Fibroblast of peridontal ligament (primary cell): ENCODE measurements at regions not wholly inside any gene's neighbourhood (a gene's known extent, or its start where the extent isn't known, plus 50 kb on each side); places are given as distances from the start of the nearest gene placed in this dataset.

Experiments used
- DNase-seq: peaks from one replicate; pipeline ENCODE4 v3.0.0-alpha.2; 2010; ENCODE audit errors: extremely low read depth

GRCh38 chr10:125399289-125399688, 238.9 kb upstream of the CTBP2 start:
- no peak for DNase-seq

- no peak for DNase-seq
Observed at GRCh38 chr10:125398270-125398669, 237.9 kb upstream of the CTBP2 start.

GRCh38 chr10:125397608-125398007, 237.2 kb upstream of the CTBP2 start:
- no peak for DNase-seq

GRCh38 chr10:125396676-125397075, 236.3 kb upstream of the CTBP2 start:
- peak; percentile 63 for DNase-seq

GRCh38 chr10:125392609-125393008, 232.2 kb upstream of the CTBP2 start:
- DNase-seq, result no peak

GRCh38 chr10:125392154-125392553, 231.8 kb upstream of the CTBP2 start:
- no peak for DNase-seq

GRCh38 chr10:125389648-125390047, 229.3 kb upstream of the CTBP2 start:
- DNase-seq, result no peak

GRCh38 chr10:125379592-125379991, 219.2 kb upstream of the CTBP2 start:
- no peak for DNase-seq

- DNase-seq, result peak; percentile 64
Observed at GRCh38 chr10:125377368-125377767, 217.0 kb upstream of the CTBP2 start.

- peak; percentile 18 for DNase-seq
Observed at GRCh38 chr10:125375210-125375609, 214.8 kb upstream of the CTBP2 start.

- DNase-seq, result no peak
Observed at GRCh38 chr10:125373546-125373945, 213.2 kb upstream of the CTBP2 start.

GRCh38 chr10:125370578-125370977, 210.2 kb upstream of the CTBP2 start:
- DNase-seq, result no peak

GRCh38 chr10:125369382-125370326, 209.3 kb upstream of the CTBP2 start:
- no peak for DNase-seq

GRCh38 chr10:125368146-125368545, 207.8 kb upstream of the CTBP2 start:
- peak; percentile 6 for DNase-seq

- DNase-seq, result no peak
Observed at GRCh38 chr10:125363791-125364190, 203.4 kb upstream of the CTBP2 start.

GRCh38 chr10:125362950-125363349, 202.6 kb upstream of the CTBP2 start:
- no peak for DNase-seq

GRCh38 chr10:125359401-125359800, 199.0 kb upstream of the CTBP2 start:
- no peak for DNase-seq

GRCh38 chr10:125355657-125356056, 195.3 kb upstream of the CTBP2 start:
- no peak for DNase-seq

GRCh38 chr10:125350519-125350918, 190.2 kb upstream of the CTBP2 start:
- DNase-seq, result no peak

GRCh38 chr10:125348536-125348935, 188.2 kb upstream of the CTBP2 start:
- DNase-seq, result no peak

GRCh38 chr10:125344573-125345171, 184.3 kb upstream of the CTBP2 start:
- no peak for DNase-seq

- DNase-seq, result no peak
Observed at GRCh38 chr10:125343983-125344382, 183.6 kb upstream of the CTBP2 start.
